KOPT-K1 (cell line): ENCODE measurements at regions not wholly inside any gene's neighbourhood (a gene's known extent, or its start where the extent isn't known, plus 50 kb on each side); places are given as distances from the start of the nearest gene placed in this dataset.
A peak's percentile ranks its signal among the peaks of the same experiment; 100 is the strongest.

Source experiments
- H3K27ac ChIP-seq: fragments of 200-600 bp; sonication (generic); 2 replicates; pipeline ENCODE4 v1.5.1; 2016; ENCODE audit warnings: antibody characterized with exemption, mild to moderate bottlenecking, low read depth, low read length; ENCODE audit not compliant: poor library complexity, severe bottlenecking
- H3K36me3 ChIP-seq: fragments of 200-600 bp; sonication (generic); 2 replicates; pipeline ENCODE4 v1.5.1; 2017; ENCODE audit warnings: antibody characterized with exemption, mild to moderate bottlenecking, low read length, moderate library complexity; ENCODE audit not compliant: insufficient read depth
- H3K9me3 ChIP-seq: fragments of 200-600 bp; sonication (generic); 2 replicates; pipeline ENCODE4 v1.5.1; 2017; ENCODE audit warnings: antibody characterized with exemption, low read length, mild to moderate bottlenecking; ENCODE audit not compliant: insufficient read depth, poor library complexity, severe bottlenecking

- no peaks in the 10 kb centered on the region for H3K9me3 ChIP-seq
- no peaks in the 10 kb centered on the region for H3K36me3 ChIP-seq
- no peak overlapping the region for H3K27ac ChIP-seq
Measured at GRCh38 chr7:155167706-155168365, 97.7 kb downstream of the HTR5A start.

- Histone ChIP-seq H3K36me3 (no peaks in the 10 kb centered on the region), H3K27ac (no peak overlapping the region), H3K9me3 (no peaks in the 10 kb centered on the region)
Measured at GRCh38 chr7:155168597-155169480, 98.7 kb downstream of the HTR5A start.

GRCh38 chr7:155169498-155170065 lies 99.5 kb downstream of the HTR5A start:
- Histone ChIP-seq H3K27ac (no peak overlapping the region), H3K36me3 (no peaks in the 10 kb centered on the region), H3K9me3 (no peaks in the 10 kb centered on the region)

- Histone ChIP-seq H3K9me3 (no peaks in the 10 kb centered on the region), H3K36me3 (no peaks in the 10 kb centered on the region), H3K27ac (no peak overlapping the region)
Measured at GRCh38 chr7:155170331-155170730, 100.2 kb downstream of the HTR5A start.

- Histone ChIP-seq H3K27ac (no peak overlapping the region), H3K9me3 (peaks cover 11% of the 10 kb centered on the region), H3K36me3 (no peaks in the 10 kb centered on the region)
Measured at GRCh38 chr7:155172141-155172540, 102.0 kb downstream of the HTR5A start.

GRCh38 chr7:155173905-155174304 lies 103.8 kb downstream of the HTR5A start:
- no peaks in the 10 kb centered on the region for H3K36me3 ChIP-seq
- H3K27ac ChIP-seq: no peak overlapping the region
- H3K9me3 ChIP-seq: peaks cover 24% of the 10 kb centered on the region

GRCh38 chr7:155178096-155178495 lies 108.0 kb downstream of the HTR5A start:
- H3K27ac ChIP-seq: no peak overlapping the region
- no peaks in the 10 kb centered on the region for H3K36me3 ChIP-seq

GRCh38 chr7:155181768-155182167 lies 111.6 kb downstream of the HTR5A start:
- H3K36me3 ChIP-seq: no peaks in the 10 kb centered on the region
- H3K9me3 ChIP-seq: peaks cover 57% of the 10 kb centered on the region

More at GRCh38 chr7:155178096-155178495, 108.0 kb downstream of the HTR5A start:
- peaks cover 32% of the 10 kb centered on the region for H3K9me3 ChIP-seq

GRCh38 chr7:155182406-155182970 lies 112.4 kb downstream of the HTR5A start:
- Histone ChIP-seq H3K36me3 (no peaks in the 10 kb centered on the region), H3K9me3 (peaks cover 57% of the 10 kb centered on the region), H3K27ac (no peak overlapping the region)

More at GRCh38 chr7:155181768-155182167, 111.6 kb downstream of the HTR5A start:
- no peak overlapping the region for H3K27ac ChIP-seq

GRCh38 chr7:155183655-155184054 lies 113.5 kb downstream of the HTR5A start:
- no peaks in the 10 kb centered on the region for H3K36me3 ChIP-seq
- no peak overlapping the region for H3K27ac ChIP-seq
- H3K9me3 ChIP-seq: peaks cover 52% of the 10 kb centered on the region

GRCh38 chr7:155184923-155185322 lies 112.8 kb upstream of the INSIG1 start:
- H3K9me3 ChIP-seq: peaks cover 52% of the 10 kb centered on the region
- no peaks in the 10 kb centered on the region for H3K36me3 ChIP-seq
- no peak overlapping the region for H3K27ac ChIP-seq

- Histone ChIP-seq H3K27ac (peak overlapping the region; percentile 17), H3K36me3 (no peaks in the 10 kb centered on the region), H3K9me3 (peaks cover 47% of the 10 kb centered on the region)
Measured at GRCh38 chr7:155187061-155187785, 110.5 kb upstream of the INSIG1 start.

GRCh38 chr7:155188357-155188756 lies 109.3 kb upstream of the INSIG1 start:
- H3K36me3 ChIP-seq: no peaks in the 10 kb centered on the region
- H3K27ac ChIP-seq: peak overlapping the region; percentile 67
- peaks cover 56% of the 10 kb centered on the region for H3K9me3 ChIP-seq

- peak overlapping the region; percentile 67 for H3K27ac ChIP-seq
- peaks cover 52% of the 10 kb centered on the region for H3K9me3 ChIP-seq
- no peaks in the 10 kb centered on the region for H3K36me3 ChIP-seq
Measured at GRCh38 chr7:155188821-155189581, 108.7 kb upstream of the INSIG1 start.
